Upper lobe of left lung (tissue), 6 donors: ENCODE measurements at regions not wholly inside any gene's neighbourhood (a gene's known extent, or its start where the extent isn't known, plus 50 kb on each side); places are given as distances from the start of the nearest gene placed in this dataset.

Source experiments
- ATAC-seq, 2 donors: fragments of 200-7000 bp; cut with Tn5 transposase; one replicate each; pipeline ENCODE4 v1.9.1; 2022; ENCODE audit warnings: mild to moderate bottlenecking in 2 of 2, moderate library complexity in 2 of 2; ENCODE audit not compliant: low FRiP score in 2 of 2
- DNase-seq, 2 donors: peaks; one replicate each; pipeline ENCODE4 v3.0.0-alpha.2; 2019 to 2020
- H3K27ac ChIP-seq, 4 donors: fragments of 200-600 bp; sonication (generic); one replicate each; pipeline ENCODE4 v1.5.1; 2016 to 2019
- H3K27me3 ChIP-seq, 4 donors: fragments of 200-600 bp; sonication (generic); one replicate each; pipeline ENCODE4 v1.5.1; 2017 to 2019
- H3K36me3 ChIP-seq, 4 donors: fragments of 200-600 bp; sonication (generic); one replicate each; pipeline ENCODE4 v1.5.1; 2016 to 2019
- H3K4me1 ChIP-seq, 4 donors: fragments of 200-600 bp; sonication (generic); one replicate each; pipeline ENCODE4 v1.5.1; 2018 to 2019
- H3K4me3 ChIP-seq, 4 donors: fragments of 200-600 bp; sonication (generic); one replicate each; pipeline ENCODE4 v1.5.1; 2017 to 2019; ENCODE audit warnings: mild to moderate bottlenecking in 2 of 4, moderate library complexity in 1 of 4
- H3K9me3 ChIP-seq, 4 donors: fragments of 200-600 bp; sonication (generic); one replicate each; pipeline ENCODE4 v1.5.1; 2018 to 2019
- EP300 ChIP-seq, 4 donors: sonication (generic); formaldehyde crosslinking; IDR thresholded peaks; one replicate each; pipeline ENCODE4 v1.5.1; 2017; ENCODE audit warnings: antibody characterized with exemption in 4 of 4, control low read depth in 2 of 4
- POLR2A ChIP-seq, 4 donors: fragments of 450-650 bp; IDR thresholded peaks; one replicate each; pipeline ENCODE4 v1.5.1; 2016 to 2017; ENCODE audit warnings: antibody characterized with exemption in 4 of 4, mild to moderate bottlenecking in 2 of 4
- POLR2AphosphoS5 ChIP-seq, 2 donors: sonication (generic); formaldehyde crosslinking; IDR thresholded peaks; one replicate each; pipeline ENCODE4 v1.5.1; 2017; ENCODE audit warnings: antibody characterized with exemption in 2 of 2
- WGBS, 2 donors: methylation state at CpG; one replicate each; pipeline ENCODE4 v1.1.5; 2017 to 2018; 5-methylcytosine and 5-hydroxymethylcytosine counted together
- TF ChIP-seq, protein P1 (sequence below), 6 experiments: fragments of 450-650 bp in 4 of 6; fragments of 200-600 bp in 2 of 6; sonication (generic) in 2 of 6; IDR thresholded peaks; one replicate each; pipeline ENCODE4 v1.5.1; 2016 to 2019; ENCODE audit warnings: antibody characterized with exemption in 6 of 6
- donor health status: DM: no; HTN: no; CAD: no; lungs with moderate emphysema.
- donor health status: DM: no; HTN: yes; CAD: no; lungs with severe emphysema.

DNA sequence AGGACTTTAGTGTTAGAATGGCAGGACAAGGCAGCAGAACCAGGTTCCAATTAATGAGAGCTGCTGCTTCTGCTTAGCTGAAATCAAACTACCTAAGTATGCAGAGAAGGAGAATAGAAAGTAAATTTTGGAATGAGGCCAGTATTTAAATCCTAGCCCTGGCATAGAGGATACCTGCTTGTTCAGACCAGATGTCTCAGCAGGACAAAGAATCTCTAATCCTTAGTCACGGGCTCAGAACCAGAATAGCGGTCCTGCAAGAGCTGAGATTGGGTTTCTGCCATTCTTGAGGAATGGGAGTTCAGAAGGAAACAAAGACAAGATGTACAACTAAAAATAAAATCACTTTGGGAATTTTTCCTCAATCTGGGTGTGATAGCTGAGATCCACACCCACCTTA is 550.8 kb upstream of the TMEM132C start:
- Histone ChIP-seq H3K4me3 (no peak overlapping the region), H3K27ac (no peak overlapping the region), H3K27me3 (no peaks in the 10 kb centered on the region), H3K4me1 (no peaks in the 10 kb centered on the region), H3K9me3 (no peaks in the 10 kb centered on the region), H3K36me3 (no peaks in the 10 kb centered on the region)
- TF ChIP-seq POLR2A (IDR thresholded peaks at IDR 0.05) (no peak), POLR2AphosphoS5 (IDR thresholded peaks at IDR 0.05) (no peak), EP300 (IDR thresholded peaks at IDR 0.05) (no peak)
- TF ChIP-seq, protein P1, sequence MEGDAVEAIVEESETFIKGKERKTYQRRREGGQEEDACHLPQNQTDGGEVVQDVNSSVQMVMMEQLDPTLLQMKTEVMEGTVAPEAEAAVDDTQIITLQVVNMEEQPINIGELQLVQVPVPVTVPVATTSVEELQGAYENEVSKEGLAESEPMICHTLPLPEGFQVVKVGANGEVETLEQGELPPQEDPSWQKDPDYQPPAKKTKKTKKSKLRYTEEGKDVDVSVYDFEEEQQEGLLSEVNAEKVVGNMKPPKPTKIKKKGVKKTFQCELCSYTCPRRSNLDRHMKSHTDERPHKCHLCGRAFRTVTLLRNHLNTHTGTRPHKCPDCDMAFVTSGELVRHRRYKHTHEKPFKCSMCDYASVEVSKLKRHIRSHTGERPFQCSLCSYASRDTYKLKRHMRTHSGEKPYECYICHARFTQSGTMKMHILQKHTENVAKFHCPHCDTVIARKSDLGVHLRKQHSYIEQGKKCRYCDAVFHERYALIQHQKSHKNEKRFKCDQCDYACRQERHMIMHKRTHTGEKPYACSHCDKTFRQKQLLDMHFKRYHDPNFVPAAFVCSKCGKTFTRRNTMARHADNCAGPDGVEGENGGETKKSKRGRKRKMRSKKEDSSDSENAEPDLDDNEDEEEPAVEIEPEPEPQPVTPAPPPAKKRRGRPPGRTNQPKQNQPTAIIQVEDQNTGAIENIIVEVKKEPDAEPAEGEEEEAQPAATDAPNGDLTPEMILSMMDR (IDR thresholded peaks at IDR 0.05) = no peak
- DNase-seq (no peak), ATAC-seq (no peak)
- 82 to 85% methylated on average over 2 of the region's 2 CpGs for WGBS, 2 donors

GRCh38 chr12:127717278-127717677 is 549.7 kb upstream of the TMEM132C start:
- Histone ChIP-seq H3K9me3 (no peaks in the 10 kb centered on the region), H3K27me3 (no peaks in the 10 kb centered on the region), H3K27ac (no peak overlapping the region), H3K4me1 (no peaks in the 10 kb centered on the region), H3K36me3 (no peaks in the 10 kb centered on the region), H3K4me3 (no peak overlapping the region)
- no peak for ATAC-seq
- WGBS, 2 donors = 75 to 93% methylated on average over 4 of the region's 4 CpGs
- DNase-seq = no peak
- TF ChIP-seq POLR2AphosphoS5 (IDR thresholded peaks at IDR 0.05) = no peak

- TF ChIP-seq EP300 (IDR thresholded peaks at IDR 0.05) = no peak
- TF ChIP-seq POLR2AphosphoS5 (IDR thresholded peaks at IDR 0.05) = no peak
- TF ChIP-seq POLR2A (IDR thresholded peaks at IDR 0.05) = no peak
- TF ChIP-seq, protein P1 (IDR thresholded peaks at IDR 0.05) = no peak
- H3K4me3 ChIP-seq = no peak overlapping the region
- WGBS, 2 donors = 80 to 85% methylated on average over 12 of the region's 12 CpGs
- H3K27me3 ChIP-seq = no peaks in the 10 kb centered on the region
- no peak overlapping the region for H3K27ac ChIP-seq
- no peak for ATAC-seq
- DNase-seq = peak in 1 of 2 donors; percentile 37
- no peaks in the 10 kb centered on the region for H3K4me1 ChIP-seq
- no peaks in the 10 kb centered on the region for H3K9me3 ChIP-seq
- H3K36me3 ChIP-seq = no peaks in the 10 kb centered on the region
These were observed 546.6 kb upstream of the TMEM132C start for GRCh38 chr12:127720334-127720733.

- ATAC-seq (no peak), DNase-seq (no peak)
- H3K4me1 ChIP-seq = no peaks in the 10 kb centered on the region
- no peak for TF ChIP-seq POLR2AphosphoS5 (IDR thresholded peaks at IDR 0.05)
- TF ChIP-seq, protein P1 (IDR thresholded peaks at IDR 0.05) = no peak
- no peak for TF ChIP-seq POLR2A (IDR thresholded peaks at IDR 0.05)
- H3K4me3 ChIP-seq = no peak overlapping the region
- H3K27me3 ChIP-seq = no peaks in the 10 kb centered on the region
- no peaks in the 10 kb centered on the region for H3K9me3 ChIP-seq
- 80 to 88% methylated on average over 5 of the region's 5 CpGs for WGBS, 2 donors
- H3K36me3 ChIP-seq = no peaks in the 10 kb centered on the region
- H3K27ac ChIP-seq = no peak overlapping the region
These were observed 544.4 kb upstream of the TMEM132C start for GRCh38 chr12:127722611-127723010.

DNA sequence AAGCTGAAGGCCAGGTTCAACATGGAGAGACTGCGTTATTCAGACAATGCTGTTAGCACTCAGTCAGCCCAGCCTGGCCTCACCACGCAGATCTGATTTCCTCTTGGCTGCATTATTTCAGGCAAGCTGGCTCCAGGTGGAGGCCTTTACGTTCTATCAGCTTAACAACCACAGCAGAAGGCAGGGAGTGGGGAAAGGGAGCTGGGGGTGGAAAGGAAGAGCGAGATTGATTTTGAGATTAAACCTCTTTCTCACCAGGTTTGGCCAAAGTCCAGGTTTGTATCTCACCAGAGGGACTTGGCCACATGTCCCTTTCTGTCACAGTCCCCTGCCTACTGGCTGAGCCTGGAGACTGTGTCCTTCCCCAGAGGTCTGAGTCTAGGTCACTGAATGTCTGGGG is 543.7 kb upstream of the TMEM132C start:
- 54 to 61% methylated on average over 4 of the region's 4 CpGs for WGBS, 2 donors
- H3K27ac ChIP-seq = no peak overlapping the region
- no peak overlapping the region for H3K4me3 ChIP-seq
- no peaks in the 10 kb centered on the region for H3K36me3 ChIP-seq
- no peak for ATAC-seq
- H3K4me1 ChIP-seq = no peaks in the 10 kb centered on the region
- TF ChIP-seq EP300 (IDR thresholded peaks at IDR 0.05) = no peak
- TF ChIP-seq, protein P1 (IDR thresholded peaks at IDR 0.05) = no peak
- H3K27me3 ChIP-seq = no peaks in the 10 kb centered on the region
- DNase-seq = no peak
- H3K9me3 ChIP-seq = no peaks in the 10 kb centered on the region
